Aorta (tissue), 5 donors: ENCODE measurements at regions not wholly inside any gene's neighbourhood (a gene's known extent, or its start where the extent isn't known, plus 50 kb on each side); places are given as distances from the start of the nearest gene placed in this dataset.

Source experiments
- ATAC-seq: fragments of 200-7000 bp; cut with Tn5 transposase; one replicate; pipeline ENCODE4 v1.9.1; 2022; ENCODE audit warnings: moderate library complexity; ENCODE audit not compliant: low FRiP score
- DNase-seq, 2 donors: peaks; one replicate each; pipeline ENCODE4 v3.0.0-alpha.2; 2020
- H3K27ac ChIP-seq, 2 donors: one replicate each; pipeline ENCODE4 v1.5.1; 2013; ENCODE audit warnings: low read length in 2 of 2, mild to moderate bottlenecking in 2 of 2, moderate library complexity in 2 of 2, control low read depth in 1 of 2, inconsistent platforms in 1 of 2, low read depth in 1 of 2
- H3K27me3 ChIP-seq, 2 donors: one replicate each; pipeline ENCODE4 v1.6.1; 2013; ENCODE audit warnings: control low read depth in 1 of 2, low read length in 1 of 2, mild to moderate bottlenecking in 1 of 2, moderate library complexity in 1 of 2; ENCODE audit not compliant: insufficient read depth in 2 of 2, control insufficient read depth in 1 of 2
- H3K36me3 ChIP-seq, 2 donors: one replicate each; pipeline ENCODE4 v1.6.1; 2013; ENCODE audit warnings: control low read depth in 1 of 2, low read length in 1 of 2, mild to moderate bottlenecking in 1 of 2; ENCODE audit not compliant: insufficient read depth in 2 of 2, control insufficient read depth in 1 of 2
- H3K4me1 ChIP-seq, 2 donors: one replicate each; pipeline ENCODE4 v1.6.1; 2013; ENCODE audit warnings: low read length in 2 of 2, control low read depth in 1 of 2, mild to moderate bottlenecking in 1 of 2, moderate library complexity in 1 of 2; ENCODE audit not compliant: insufficient read depth in 2 of 2, control insufficient read depth in 1 of 2
- H3K4me3 ChIP-seq, 2 donors: one replicate each; pipeline ENCODE4 v1.5.1; 2013; ENCODE audit warnings: low read length in 2 of 2, control low read depth in 1 of 2, mild to moderate bottlenecking in 1 of 2
- H3K9me3 ChIP-seq: one replicate; pipeline ENCODE4 v1.6.1; 2013; ENCODE audit warnings: mild to moderate bottlenecking, low read length; ENCODE audit not compliant: control insufficient read depth
- WGBS, 2 donors: extraction: QIAGEN DNeasy Blood & Tissue Kit; methylation state at CpG; one replicate each; pipeline ENCODE4 v1.1.7; 2013; 5-methylcytosine and 5-hydroxymethylcytosine counted together
- intact Hi-C, 2 donors: fragments of 100-400 bp; cut with DNase I; formaldehyde crosslinking; loops; one replicate each; pipeline versions ENCODE4 v1.14.2 to v1.15.0; 2022
- donor health status: healthy with polysubstance abuse.
- donor health status: Bipolar disorder and iron deficiency.
- donor health status: DM: no; HTN: no; CAD: no.
- donor health status: DM: no; HTN: no; CAD: no.
- donor health status: DM: yes; HTN: yes; CAD: no.

DNA sequence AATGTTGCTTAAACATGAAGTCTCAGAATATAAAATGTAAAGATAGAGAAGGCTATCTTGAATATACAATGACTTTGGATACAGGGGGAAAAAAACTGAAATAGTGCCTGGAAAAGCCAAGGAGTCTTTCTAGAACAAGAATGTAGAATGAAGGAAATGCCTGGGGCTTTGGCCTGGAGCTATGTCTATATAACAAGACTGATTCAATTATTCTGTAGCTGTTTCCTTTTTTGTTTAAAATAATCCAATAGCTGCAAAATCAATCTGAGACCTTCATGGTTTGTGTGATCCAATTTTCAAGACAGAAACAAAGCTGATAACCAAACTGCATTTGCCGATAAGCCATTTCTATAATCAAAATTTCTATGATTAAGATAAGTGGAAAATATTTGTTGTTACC is 530.9 kb upstream of the NBEA start:
- ATAC-seq: no peak
- intact Hi-C loops: no loop called here
- WGBS, 2 donors: 94 to 95% methylated on average over 1 of the region's 1 CpG
- H3K36me3 ChIP-seq: no peaks in the 10 kb centered on the region
- peaks cover 1% of the 10 kb centered on the region for H3K9me3 ChIP-seq
- no peak overlapping the region for H3K4me3 ChIP-seq
- no peaks in the 10 kb centered on the region for H3K27me3 ChIP-seq
- no peak for DNase-seq
- no peaks in the 10 kb centered on the region for H3K4me1 ChIP-seq
- H3K27ac ChIP-seq: no peak overlapping the region

- no peaks in the 10 kb centered on the region for H3K4me1 ChIP-seq
- ATAC-seq: no peak
- no peaks in the 10 kb centered on the region for H3K36me3 ChIP-seq
- no peak overlapping the region for H3K4me3 ChIP-seq
- DNase-seq: no peak
- WGBS, 2 donors: 62 to 79% methylated on average over 4 of the region's 4 CpGs
- H3K27me3 ChIP-seq: no peaks in the 10 kb centered on the region
- intact Hi-C loops: no loop called here
- H3K9me3 ChIP-seq: peaks cover 1% of the 10 kb centered on the region
- H3K27ac ChIP-seq: no peak overlapping the region
Observed at GRCh38 chr13:34411894-34412293, 530.2 kb upstream of the NBEA start.

GRCh38 chr13:34412295-34412694 is 529.8 kb upstream of the NBEA start:
- Histone ChIP-seq H3K4me1 (no peaks in the 10 kb centered on the region), H3K9me3 (peaks cover 1% of the 10 kb centered on the region), H3K27me3 (no peaks in the 10 kb centered on the region), H3K36me3 (no peaks in the 10 kb centered on the region), H3K27ac (no peak overlapping the region), H3K4me3 (no peak overlapping the region)
- intact Hi-C loops: no loop called here
- DNase-seq: no peak
- no peak for ATAC-seq

DNA sequence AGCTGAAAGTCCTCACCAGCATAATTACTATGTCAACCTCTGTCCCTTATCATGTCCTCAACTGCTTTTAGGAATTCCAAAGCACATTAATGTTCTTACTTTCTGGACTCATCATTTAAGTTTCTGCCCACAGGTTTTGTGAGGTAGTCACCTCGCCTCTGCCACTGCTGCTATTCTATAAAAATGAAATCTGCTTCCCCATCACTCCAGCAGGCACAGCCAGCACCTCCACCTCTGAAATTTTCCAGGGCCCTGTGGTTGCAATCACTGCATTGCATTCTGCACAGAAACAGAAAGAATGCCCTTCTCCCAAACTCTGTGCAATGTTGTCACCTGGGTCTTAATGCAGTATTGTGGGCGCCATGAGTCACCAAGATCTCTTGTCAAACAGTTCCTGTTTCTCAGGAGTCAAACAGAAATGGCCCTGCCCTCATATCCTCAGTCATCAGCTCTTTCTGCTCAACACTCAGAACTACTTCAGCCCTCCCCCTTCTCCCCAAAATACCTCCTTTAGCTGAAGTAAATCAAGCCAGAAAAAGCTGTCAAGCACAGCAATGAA is 529.2 kb upstream of the NBEA start:
- ATAC-seq (no peak), DNase-seq (no peak)
- Histone ChIP-seq H3K9me3 (peaks cover 1% of the 10 kb centered on the region), H3K27me3 (no peaks in the 10 kb centered on the region), H3K27ac (no peak overlapping the region), H3K36me3 (no peaks in the 10 kb centered on the region), H3K4me1 (no peaks in the 10 kb centered on the region), H3K4me3 (no peak overlapping the region)
- WGBS, 2 donors: 90 to 93% methylated on average over 2 of the region's 2 CpGs
- intact Hi-C loops: no loop called here

DNA sequence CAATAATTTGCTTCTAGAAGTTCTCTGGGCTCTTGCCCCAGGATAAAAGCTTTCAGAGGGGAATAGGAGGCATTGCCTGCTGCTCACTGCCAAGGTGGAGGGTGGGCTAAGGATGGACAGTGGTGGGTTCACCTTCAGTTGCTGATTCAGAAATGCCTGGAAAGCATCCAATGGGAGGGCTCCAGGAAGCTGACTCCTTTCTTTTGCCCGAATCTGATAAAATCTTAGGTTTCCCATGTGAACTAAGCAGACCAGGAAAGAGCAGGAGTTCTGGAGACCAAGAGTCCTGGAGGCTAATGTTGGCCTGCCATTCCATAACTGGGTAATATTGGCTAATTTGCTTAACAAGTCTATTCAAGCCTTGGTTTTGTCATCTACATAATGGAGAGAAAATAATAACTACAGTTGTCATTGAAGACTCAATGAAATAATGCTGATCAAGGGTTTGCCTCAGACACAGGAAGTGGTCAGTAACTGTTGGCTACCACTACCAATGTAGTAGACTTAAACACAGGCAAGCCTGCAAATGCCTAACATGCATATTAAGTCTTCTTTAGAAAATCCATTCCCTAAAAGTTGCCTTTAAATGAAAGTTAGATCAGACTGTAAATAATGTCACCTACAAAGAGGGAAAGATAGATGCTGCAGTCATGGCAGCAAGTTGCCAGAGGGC is 528.4 kb upstream of the NBEA start:
- no peak for DNase-seq
- peaks cover 1% of the 10 kb centered on the region for H3K9me3 ChIP-seq
- no peak for ATAC-seq
- H3K27ac ChIP-seq: no peak overlapping the region
- no peaks in the 10 kb centered on the region for H3K4me1 ChIP-seq
- no peaks in the 10 kb centered on the region for H3K27me3 ChIP-seq
- no peaks in the 10 kb centered on the region for H3K36me3 ChIP-seq
- H3K4me3 ChIP-seq: no peak overlapping the region
- WGBS, 2 donors: 56 to 70% methylated on average over 1 of the region's 1 CpG
- intact Hi-C loops: no loop called here

- WGBS, 2 donors: 96% methylated on average over 4 of the region's 4 CpGs
- ATAC-seq: no peak
Observed at GRCh38 chr13:34414616-34415015, 527.5 kb upstream of the NBEA start.

GRCh38 chr13:34416971-34417380 is 525.1 kb upstream of the NBEA start:
- Histone ChIP-seq H3K4me1 (no peaks in the 10 kb centered on the region), H3K27me3 (no peaks in the 10 kb centered on the region), H3K4me3 (no peak overlapping the region), H3K36me3 (no peaks in the 10 kb centered on the region), H3K27ac (no peak overlapping the region), H3K9me3 (peaks cover 1% of the 10 kb centered on the region)
- intact Hi-C loops: no loop called here
- DNase-seq (peak; percentile 53 to 80), ATAC-seq (no peak)
- 34 to 35% methylated on average over 5 of the region's 5 CpGs for WGBS, 2 donors

More at GRCh38 chr13:34414616-34415015, 527.5 kb upstream of the NBEA start:
- Histone ChIP-seq H3K4me3 (no peak overlapping the region), H3K4me1 (no peaks in the 10 kb centered on the region), H3K27me3 (no peaks in the 10 kb centered on the region), H3K27ac (no peak overlapping the region), H3K9me3 (peaks cover 1% of the 10 kb centered on the region), H3K36me3 (no peaks in the 10 kb centered on the region)
- DNase-seq: no peak
- intact Hi-C loops: no loop called here

GRCh38 chr13:34417896-34418295 is 524.2 kb upstream of the NBEA start:
- Histone ChIP-seq H3K4me3 (no peak overlapping the region), H3K36me3 (no peaks in the 10 kb centered on the region), H3K4me1 (no peaks in the 10 kb centered on the region), H3K27me3 (no peaks in the 10 kb centered on the region), H3K27ac (no peak overlapping the region), H3K9me3 (peaks cover 1% of the 10 kb centered on the region)
- DNase-seq (no peak), ATAC-seq (no peak)
- intact Hi-C loops: no loop called here
- 57 to 60% methylated on average over 4 of the region's 4 CpGs for WGBS, 2 donors

DNA sequence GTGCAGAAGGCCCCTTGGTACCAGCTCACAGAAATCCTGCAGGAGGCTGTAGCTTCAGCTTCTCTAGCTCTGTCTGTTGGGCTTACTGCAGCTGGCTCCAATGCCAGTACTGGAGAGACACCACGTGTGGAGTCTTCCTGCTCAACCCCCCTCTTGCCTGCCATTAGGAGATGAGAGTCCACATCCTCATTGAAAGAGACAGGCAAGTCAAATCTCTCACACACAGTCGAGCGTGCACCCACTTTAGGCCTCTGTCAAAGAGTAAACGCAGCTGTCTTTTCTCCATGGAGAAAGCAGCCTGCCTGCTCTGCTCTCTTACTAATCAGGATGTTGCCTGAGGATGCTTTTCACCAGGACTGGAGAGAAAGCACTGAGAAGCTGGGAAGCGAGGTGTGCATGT is 523.0 kb upstream of the NBEA start:
- no peak for ATAC-seq
- 75 to 80% methylated on average over 5 of the region's 5 CpGs for WGBS, 2 donors
- no peak overlapping the region for H3K4me3 ChIP-seq

More for the DNA sequence above, 523.0 kb upstream of the NBEA start:
- DNase-seq: no peak
- Histone ChIP-seq H3K36me3 (no peaks in the 10 kb centered on the region), H3K4me1 (no peaks in the 10 kb centered on the region), H3K9me3 (peaks cover 1% of the 10 kb centered on the region), H3K27ac (no peak overlapping the region), H3K27me3 (no peaks in the 10 kb centered on the region)
- intact Hi-C loops: no loop called here
